Ammon's horn (tissue), 1 donor: ENCODE measurements at regions not wholly inside any gene's neighbourhood (a gene's known extent, or its start where the extent isn't known, plus 50 kb on each side); places are given as distances from the start of the nearest gene placed in this dataset.
A peak's percentile ranks its signal among the peaks of the same experiment; 100 is the strongest.
"Not testable (repeated sequence)": the region's sequence is repeated elsewhere in the genome, so short reads cannot be mapped to it uniquely, and the experiment has no call there.

Source experiments
- DNase-seq: peaks from one replicate; pipeline ENCODE4 v3.0.0-alpha.2; 2016; ENCODE audit warnings: low spot score

- DNase-seq = no peak
These were observed 104.4 kb upstream of the SYNCRIP start for GRCh38 chr6:85747093-85747492.

- DNase-seq = no peak
These were observed 101.8 kb upstream of the SYNCRIP start for GRCh38 chr6:85744433-85744970.

- no peak for DNase-seq
These were observed 83.5 kb upstream of the SYNCRIP start for GRCh38 chr6:85726206-85726605.

GRCh38 chr6:85715797-85716196, 73.1 kb upstream of the SYNCRIP start:
- DNase-seq = no peak

- DNase-seq = peak; percentile 16
These were observed 72.3 kb upstream of the SYNCRIP start for GRCh38 chr6:85714893-85715530.

GRCh38 chr6:85712346-85712745, 69.7 kb upstream of the SYNCRIP start:
- DNase-seq = no peak

GRCh38 chr6:85707515-85708145, 64.9 kb upstream of the SYNCRIP start:
- not testable (repeated sequence) for DNase-seq

- no peak for DNase-seq
These were observed 63.6 kb upstream of the SYNCRIP start for GRCh38 chr6:85706272-85706671.

GRCh38 chr6:85705220-85705619, 62.5 kb upstream of the SYNCRIP start:
- DNase-seq = no peak

GRCh38 chr6:85703406-85703805, 60.7 kb upstream of the SYNCRIP start:
- DNase-seq = no peak
